ENCODE measurements at regions not wholly inside any gene's neighbourhood (a gene's known extent, or its start where the extent isn't known, plus 50 kb on each side); places are given as distances from the start of the nearest gene placed in this dataset.

- TF ChIP-seq PRDM4 (tag by site-specific recombination; IDR thresholded peaks at IDR 0.05): no peak
- no peak for TF ChIP-seq ZNF221 (tag by site-specific recombination; IDR thresholded peaks at IDR 0.05; ENCODE audit: borderline replicate concordance)
- no peak for TF ChIP-seq ZNF148 (tag by site-specific recombination; IDR thresholded peaks at IDR 0.05; ENCODE audit: borderline replicate concordance)
Observed at GRCh38 chr2:39991298-39991697, 212.2 kb upstream of the THUMPD2 start (continued).

- no peak overlapping the region for H3K4me3 ChIP-seq (ENCODE audit: low read depth, low read length)
- no peaks in the 10 kb centered on the region for H3K4me1 ChIP-seq (ENCODE audit: control insufficient read depth, insufficient read depth, low read length)
- no peak overlapping the region for H3K27ac ChIP-seq (ENCODE audit: extremely low read depth, low read depth, low read length)
- TF ChIP-seq ZNF433 (tag by site-specific recombination; IDR thresholded peaks at IDR 0.05; ENCODE audit: low read depth) (no peak), ZNF292 (tag by site-specific recombination; IDR thresholded peaks at IDR 0.05; ENCODE audit: borderline replicate concordance, low read depth) (no peak), ZNF488 (tag by site-specific recombination; IDR thresholded peaks at IDR 0.05) (no peak), ZNF10 (tag by site-specific recombination; IDR thresholded peaks at IDR 0.05) (no peak), ZNF785 (tag by site-specific recombination; IDR thresholded peaks at IDR 0.05) (no peak), ZNF184 (tag by site-specific recombination; IDR thresholded peaks at IDR 0.05) (no peak), ZNF341 (tag by site-specific recombination; IDR thresholded peaks at IDR 0.05; ENCODE audit: low read depth) (no peak), SALL2 (tag by site-specific recombination; IDR thresholded peaks at IDR 0.05; ENCODE audit: borderline replicate concordance) (no peak), TRIM28 (IDR thresholded peaks at IDR 0.05; ENCODE audit: borderline replicate concordance, low read length) (no peak), ZNF707 (tag by site-specific recombination; IDR thresholded peaks at IDR 0.05) (no peak), GLI2 (tag by site-specific recombination; IDR thresholded peaks at IDR 0.05; ENCODE audit: borderline replicate concordance, low read depth) (no peak), TSHZ1 (tag by site-specific recombination; IDR thresholded peaks at IDR 0.05; ENCODE audit: borderline replicate concordance) (no peak), ZNF664 (tag by site-specific recombination; IDR thresholded peaks at IDR 0.05) (no peak)
- H3K9me3 ChIP-seq (ENCODE audit: control insufficient read depth, insufficient read depth, low read depth, low read length): no peaks in the 10 kb centered on the region
- CTCF ChIA-PET: interaction anchor here (0.6 kb wide), 1 partner anchor 270 kb away, joined by 4 read pairs; no protein-coding TSS in a partner anchor
- H3K36me3 ChIP-seq (ENCODE audit: control insufficient read depth in 2 of 2, insufficient read depth in 1 of 2, low read length in 2 of 2): no peaks in the 10 kb centered on the region
- POLR2A ChIA-PET: no interaction called here
Observed at GRCh38 chr2:39990335-39990900, 211.4 kb upstream of the THUMPD2 start.
